SK-N-SH treated with all-trans-retinoic acid at 6 μM for 48 hours (cell line): ENCODE measurements at regions not wholly inside any gene's neighbourhood (a gene's known extent, or its start where the extent isn't known, plus 50 kb on each side); places are given as distances from the start of the nearest gene placed in this dataset.

Experiments used
- ATAC-seq: fragments of 200-7000 bp; cut with Tn5 transposase; 3 replicates; pipeline ENCODE4 v1.9.1; 2020; ENCODE audit warnings: mild to moderate bottlenecking, moderate library complexity
- ARNTL ChIP-seq: fragments of 450-650 bp; formaldehyde crosslinking; IDR thresholded peaks from 2 replicates; pipeline ENCODE4 v1.5.0; 2020; ENCODE audit warnings: low read depth, mild to moderate bottlenecking, moderate library complexity, borderline replicate concordance
- BACH2 ChIP-seq: fragments of 250-450 bp; sonication (Bioruptor Pico); IDR thresholded peaks from 2 replicates; pipeline ENCODE4 v1.9.0; 2021; ENCODE audit warnings: mild to moderate bottlenecking, borderline replicate concordance
- CSDC2 ChIP-seq: fragments of 250-450 bp; sonication (Bioruptor Pico); IDR thresholded peaks from 2 replicates; pipeline ENCODE4 v1.5.0; 2020; ENCODE audit warnings: mild to moderate bottlenecking, moderate library complexity
- ESRRG ChIP-seq: fragments of 250-450 bp; sonication (Bioruptor Pico); IDR thresholded peaks from 2 replicates; pipeline ENCODE4 v1.6.1; 2021; ENCODE audit warnings: mild to moderate bottlenecking
- GLIS3 ChIP-seq: fragments of 250-450 bp; sonication (Bioruptor Pico); IDR thresholded peaks from 2 replicates; pipeline ENCODE4 v1.5.0; 2020; ENCODE audit warnings: mild to moderate bottlenecking, moderate library complexity
- ISL1 ChIP-seq: fragments of 250-450 bp; sonication (Bioruptor Pico); IDR thresholded peaks from 2 replicates; pipeline ENCODE4 v2.1.2; 2022; ENCODE audit warnings: mild to moderate bottlenecking, moderate library complexity
- OSR1 ChIP-seq: fragments of 250-450 bp; sonication (Bioruptor Pico); IDR thresholded peaks from 2 replicates; pipeline ENCODE4 v1.8.0; 2022; ENCODE audit warnings: moderate library complexity, mild to moderate bottlenecking, inconsistent platforms
- PPARA ChIP-seq: fragments of 250-450 bp; sonication (Bioruptor Pico); IDR thresholded peaks from 2 replicates; pipeline ENCODE4 v1.5.0; 2020; ENCODE audit warnings: mild to moderate bottlenecking, borderline replicate concordance
- RARB ChIP-seq: fragments of 250-450 bp; sonication (Bioruptor Pico); IDR thresholded peaks from 2 replicates; pipeline ENCODE4 v1.8.0; 2021; ENCODE audit warnings: mild to moderate bottlenecking, moderate library complexity
- SNAI2 ChIP-seq: fragments of 250-450 bp; sonication (Bioruptor Pico); IDR thresholded peaks from 2 replicates; pipeline ENCODE4 v1.5.0; 2020; ENCODE audit warnings: mild to moderate bottlenecking, moderate library complexity
- TCF4 ChIP-seq: fragments of 250-450 bp; sonication (Bioruptor Pico); IDR thresholded peaks from 2 replicates; pipeline ENCODE4 v1.8.0; 2021; ENCODE audit warnings: mild to moderate bottlenecking, moderate library complexity, borderline replicate concordance
- TOX ChIP-seq: fragments of 250-450 bp; sonication (Bioruptor Pico); IDR thresholded peaks from 2 replicates; pipeline ENCODE4 v1.8.0; 2021; ENCODE audit warnings: mild to moderate bottlenecking, moderate library complexity, borderline replicate concordance
- ZC3H10 ChIP-seq: fragments of 250-450 bp; sonication (Bioruptor Pico); IDR thresholded peaks from 2 replicates; pipeline ENCODE4 v1.5.1; 2021; ENCODE audit warnings: mild to moderate bottlenecking, moderate library complexity
- ZFP3 ChIP-seq: fragments of 250-450 bp; sonication (Bioruptor Pico); IDR thresholded peaks from 2 replicates; pipeline ENCODE4 v1.5.0; 2020; ENCODE audit warnings: mild to moderate bottlenecking, moderate library complexity
- ZNF565 ChIP-seq: fragments of 450-650 bp; formaldehyde crosslinking; conservative IDR thresholded peaks from 2 replicates; pipeline ENCODE4 v1.5.0; 2020; ENCODE audit warnings: low read depth, mild to moderate bottlenecking, moderate library complexity
- ZNF70 ChIP-seq: fragments of 450-650 bp; formaldehyde crosslinking; IDR thresholded peaks from 2 replicates; pipeline ENCODE4 v1.5.0; 2020; ENCODE audit warnings: mild to moderate bottlenecking, moderate library complexity
- ZNF8 ChIP-seq: fragments of 450-650 bp; formaldehyde crosslinking; IDR thresholded peaks from 2 replicates; pipeline ENCODE4 v1.5.0; 2020; ENCODE audit warnings: mild to moderate bottlenecking, moderate library complexity
- TF ChIP-seq, protein P1 (sequence below): fragments of 250-450 bp; sonication (Bioruptor Pico); IDR thresholded peaks from 2 replicates; pipeline ENCODE4 v1.5.0; 2020; ENCODE audit warnings: mild to moderate bottlenecking, moderate library complexity
- TF ChIP-seq, protein P2 (sequence below): fragments of 250-450 bp; sonication (Bioruptor Pico); IDR thresholded peaks from 2 replicates; pipeline ENCODE4 v1.5.1; 2020; ENCODE audit warnings: low read depth, mild to moderate bottlenecking, moderate library complexity
- TF ChIP-seq, protein P3 (sequence below): fragments of 250-450 bp; sonication (Bioruptor Pico); IDR thresholded peaks from 2 replicates; pipeline ENCODE4 v1.5.1; 2021; ENCODE audit warnings: mild to moderate bottlenecking, moderate library complexity
- TF ChIP-seq, protein P4 (sequence below): fragments of 250-450 bp; sonication (Bioruptor Pico); IDR thresholded peaks from 2 replicates; pipeline ENCODE4 v1.8.0; 2021; ENCODE audit warnings: low read depth, mild to moderate bottlenecking, moderate library complexity, borderline replicate concordance
- TF ChIP-seq, protein P5 (sequence below): fragments of 250-450 bp; sonication (Bioruptor Pico); IDR thresholded peaks from 2 replicates; pipeline ENCODE4 v1.8.0; 2020; ENCODE audit warnings: mild to moderate bottlenecking, moderate library complexity, borderline replicate concordance

DNA sequence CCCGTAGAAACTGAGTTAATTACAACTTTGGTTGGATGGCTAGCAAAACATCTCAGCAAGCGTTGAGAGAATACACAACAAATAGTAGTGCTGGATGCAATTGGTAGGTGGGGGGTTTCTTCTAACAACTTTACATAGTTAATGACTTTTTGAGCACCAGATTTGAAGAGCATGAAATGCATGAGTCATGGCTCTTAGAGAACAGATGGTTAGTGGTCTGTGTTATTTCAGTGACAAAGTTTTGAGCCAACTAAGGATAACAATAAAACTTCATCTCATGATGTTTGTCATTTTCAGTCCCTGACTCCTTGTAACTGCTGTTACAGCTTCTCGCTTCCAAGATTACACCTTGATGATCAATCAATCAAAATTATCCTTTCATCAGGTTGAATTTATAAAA, 399.0 kb upstream of the BRINP1 start:
- no peak for TF ChIP-seq TCF4 (CRISPR knock-in tag)
- TF ChIP-seq, protein P1, sequence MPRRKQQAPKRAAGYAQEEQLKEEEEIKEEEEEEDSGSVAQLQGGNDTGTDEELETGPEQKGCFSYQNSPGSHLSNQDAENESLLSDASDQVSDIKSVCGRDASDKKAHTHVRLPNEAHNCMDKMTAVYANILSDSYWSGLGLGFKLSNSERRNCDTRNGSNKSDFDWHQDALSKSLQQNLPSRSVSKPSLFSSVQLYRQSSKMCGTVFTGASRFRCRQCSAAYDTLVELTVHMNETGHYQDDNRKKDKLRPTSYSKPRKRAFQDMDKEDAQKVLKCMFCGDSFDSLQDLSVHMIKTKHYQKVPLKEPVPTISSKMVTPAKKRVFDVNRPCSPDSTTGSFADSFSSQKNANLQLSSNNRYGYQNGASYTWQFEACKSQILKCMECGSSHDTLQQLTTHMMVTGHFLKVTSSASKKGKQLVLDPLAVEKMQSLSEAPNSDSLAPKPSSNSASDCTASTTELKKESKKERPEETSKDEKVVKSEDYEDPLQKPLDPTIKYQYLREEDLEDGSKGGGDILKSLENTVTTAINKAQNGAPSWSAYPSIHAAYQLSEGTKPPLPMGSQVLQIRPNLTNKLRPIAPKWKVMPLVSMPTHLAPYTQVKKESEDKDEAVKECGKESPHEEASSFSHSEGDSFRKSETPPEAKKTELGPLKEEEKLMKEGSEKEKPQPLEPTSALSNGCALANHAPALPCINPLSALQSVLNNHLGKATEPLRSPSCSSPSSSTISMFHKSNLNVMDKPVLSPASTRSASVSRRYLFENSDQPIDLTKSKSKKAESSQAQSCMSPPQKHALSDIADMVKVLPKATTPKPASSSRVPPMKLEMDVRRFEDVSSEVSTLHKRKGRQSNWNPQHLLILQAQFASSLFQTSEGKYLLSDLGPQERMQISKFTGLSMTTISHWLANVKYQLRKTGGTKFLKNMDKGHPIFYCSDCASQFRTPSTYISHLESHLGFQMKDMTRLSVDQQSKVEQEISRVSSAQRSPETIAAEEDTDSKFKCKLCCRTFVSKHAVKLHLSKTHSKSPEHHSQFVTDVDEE (CRISPR knock-in tag): no peak
- no peak for TF ChIP-seq RARB (CRISPR knock-in tag)
- TF ChIP-seq, protein P2, sequence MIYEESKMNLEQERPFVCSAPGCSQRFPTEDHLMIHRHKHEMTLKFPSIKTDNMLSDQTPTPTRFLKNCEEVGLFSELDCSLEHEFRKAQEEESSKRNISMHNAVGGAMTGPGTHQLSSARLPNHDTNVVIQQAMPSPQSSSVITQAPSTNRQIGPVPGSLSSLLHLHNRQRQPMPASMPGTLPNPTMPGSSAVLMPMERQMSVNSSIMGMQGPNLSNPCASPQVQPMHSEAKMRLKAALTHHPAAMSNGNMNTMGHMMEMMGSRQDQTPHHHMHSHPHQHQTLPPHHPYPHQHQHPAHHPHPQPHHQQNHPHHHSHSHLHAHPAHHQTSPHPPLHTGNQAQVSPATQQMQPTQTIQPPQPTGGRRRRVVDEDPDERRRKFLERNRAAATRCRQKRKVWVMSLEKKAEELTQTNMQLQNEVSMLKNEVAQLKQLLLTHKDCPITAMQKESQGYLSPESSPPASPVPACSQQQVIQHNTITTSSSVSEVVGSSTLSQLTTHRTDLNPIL (CRISPR knock-in tag): no peak
- TF ChIP-seq, protein P3, sequence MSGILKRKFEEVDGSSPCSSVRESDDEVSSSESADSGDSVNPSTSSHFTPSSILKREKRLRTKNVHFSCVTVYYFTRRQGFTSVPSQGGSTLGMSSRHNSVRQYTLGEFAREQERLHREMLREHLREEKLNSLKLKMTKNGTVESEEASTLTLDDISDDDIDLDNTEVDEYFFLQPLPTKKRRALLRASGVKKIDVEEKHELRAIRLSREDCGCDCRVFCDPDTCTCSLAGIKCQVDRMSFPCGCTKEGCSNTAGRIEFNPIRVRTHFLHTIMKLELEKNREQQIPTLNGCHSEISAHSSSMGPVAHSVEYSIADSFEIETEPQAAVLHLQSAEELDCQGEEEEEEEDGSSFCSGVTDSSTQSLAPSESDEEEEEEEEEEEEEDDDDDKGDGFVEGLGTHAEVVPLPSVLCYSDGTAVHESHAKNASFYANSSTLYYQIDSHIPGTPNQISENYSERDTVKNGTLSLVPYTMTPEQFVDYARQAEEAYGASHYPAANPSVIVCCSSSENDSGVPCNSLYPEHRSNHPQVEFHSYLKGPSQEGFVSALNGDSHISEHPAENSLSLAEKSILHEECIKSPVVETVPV: no peak
- TF ChIP-seq, protein P4, sequence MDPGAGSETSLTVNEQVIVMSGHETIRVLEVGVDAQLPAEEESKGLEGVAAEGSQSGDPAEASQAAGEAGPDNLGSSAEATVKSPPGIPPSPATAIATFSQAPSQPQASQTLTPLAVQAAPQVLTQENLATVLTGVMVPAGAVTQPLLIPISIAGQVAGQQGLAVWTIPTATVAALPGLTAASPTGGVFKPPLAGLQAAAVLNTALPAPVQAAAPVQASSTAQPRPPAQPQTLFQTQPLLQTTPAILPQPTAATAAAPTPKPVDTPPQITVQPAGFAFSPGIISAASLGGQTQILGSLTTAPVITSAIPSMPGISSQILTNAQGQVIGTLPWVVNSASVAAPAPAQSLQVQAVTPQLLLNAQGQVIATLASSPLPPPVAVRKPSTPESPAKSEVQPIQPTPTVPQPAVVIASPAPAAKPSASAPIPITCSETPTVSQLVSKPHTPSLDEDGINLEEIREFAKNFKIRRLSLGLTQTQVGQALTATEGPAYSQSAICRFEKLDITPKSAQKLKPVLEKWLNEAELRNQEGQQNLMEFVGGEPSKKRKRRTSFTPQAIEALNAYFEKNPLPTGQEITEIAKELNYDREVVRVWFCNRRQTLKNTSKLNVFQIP: no peak
- no peak for TF ChIP-seq OSR1 (CRISPR knock-in tag)
- TF ChIP-seq ZNF8 (CRISPR knock-in tag): no peak
- TF ChIP-seq ZC3H10 (CRISPR knock-in tag): no peak
- TF ChIP-seq, protein P5, sequence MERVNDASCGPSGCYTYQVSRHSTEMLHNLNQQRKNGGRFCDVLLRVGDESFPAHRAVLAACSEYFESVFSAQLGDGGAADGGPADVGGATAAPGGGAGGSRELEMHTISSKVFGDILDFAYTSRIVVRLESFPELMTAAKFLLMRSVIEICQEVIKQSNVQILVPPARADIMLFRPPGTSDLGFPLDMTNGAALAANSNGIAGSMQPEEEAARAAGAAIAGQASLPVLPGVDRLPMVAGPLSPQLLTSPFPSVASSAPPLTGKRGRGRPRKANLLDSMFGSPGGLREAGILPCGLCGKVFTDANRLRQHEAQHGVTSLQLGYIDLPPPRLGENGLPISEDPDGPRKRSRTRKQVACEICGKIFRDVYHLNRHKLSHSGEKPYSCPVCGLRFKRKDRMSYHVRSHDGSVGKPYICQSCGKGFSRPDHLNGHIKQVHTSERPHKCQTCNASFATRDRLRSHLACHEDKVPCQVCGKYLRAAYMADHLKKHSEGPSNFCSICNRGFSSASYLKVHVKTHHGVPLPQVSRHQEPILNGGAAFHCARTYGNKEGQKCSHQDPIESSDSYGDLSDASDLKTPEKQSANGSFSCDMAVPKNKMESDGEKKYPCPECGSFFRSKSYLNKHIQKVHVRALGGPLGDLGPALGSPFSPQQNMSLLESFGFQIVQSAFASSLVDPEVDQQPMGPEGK (CRISPR knock-in tag): no peak
- TF ChIP-seq ESRRG: no peak
- no peak for TF ChIP-seq PPARA (CRISPR knock-in tag)
- no peak for TF ChIP-seq ZNF565 (CRISPR knock-in tag)
- TF ChIP-seq ISL1: no peak
- TF ChIP-seq CSDC2 (CRISPR knock-in tag): no peak
- TF ChIP-seq BACH2 (CRISPR knock-in tag): no peak
- no peak for TF ChIP-seq ZNF70 (CRISPR knock-in tag)
- no peak for TF ChIP-seq TOX (CRISPR knock-in tag)
- TF ChIP-seq ZFP3 (CRISPR knock-in tag): no peak
- no peak for ATAC-seq

DNA sequence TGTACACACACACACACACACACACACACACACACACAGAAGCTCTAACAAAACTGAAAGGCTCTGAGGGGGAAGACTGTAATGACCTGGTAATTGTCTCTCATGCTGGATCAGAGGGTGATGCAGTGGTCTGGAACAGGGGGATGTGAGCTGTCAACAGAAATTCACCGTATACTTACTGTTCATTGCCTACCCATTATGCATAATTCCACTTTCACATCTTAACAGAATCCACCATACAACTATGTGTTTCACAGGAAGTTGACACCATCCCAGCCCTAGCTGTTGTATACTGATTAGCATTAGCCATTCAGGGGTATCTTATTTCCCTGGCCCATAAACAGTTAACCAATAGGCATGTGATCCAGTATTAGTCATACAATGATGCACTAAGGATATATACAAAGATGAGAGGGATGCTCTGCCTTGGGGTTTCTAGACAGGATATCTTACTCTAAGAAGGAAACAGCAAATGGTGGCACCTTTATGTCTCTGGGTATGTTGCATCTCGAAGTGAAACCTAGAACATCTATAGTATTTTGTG, 396.5 kb upstream of the BRINP1 start:
- no peak for ATAC-seq
- TF ChIP-seq, protein P4: no peak
- TF ChIP-seq, protein P2 (CRISPR knock-in tag): no peak
- no peak for TF ChIP-seq ZNF70 (CRISPR knock-in tag)
- TF ChIP-seq, protein P1 (CRISPR knock-in tag): no peak
- no peak for TF ChIP-seq ZNF565 (CRISPR knock-in tag)
- no peak for TF ChIP-seq RARB (CRISPR knock-in tag)
- TF ChIP-seq ISL1: no peak
- TF ChIP-seq PPARA (CRISPR knock-in tag): no peak
- no peak for TF ChIP-seq TOX (CRISPR knock-in tag)
- no peak for TF ChIP-seq ESRRG
- TF ChIP-seq GLIS3 (CRISPR knock-in tag): no peak
- no peak for TF ChIP-seq TCF4 (CRISPR knock-in tag)
- TF ChIP-seq ZC3H10 (CRISPR knock-in tag): no peak
- TF ChIP-seq ARNTL (CRISPR knock-in tag): no peak
- no peak for TF ChIP-seq SNAI2
- TF ChIP-seq ZNF8 (CRISPR knock-in tag): no peak
- TF ChIP-seq CSDC2 (CRISPR knock-in tag): no peak
- TF ChIP-seq OSR1 (CRISPR knock-in tag): no peak
- TF ChIP-seq BACH2 (CRISPR knock-in tag): no peak
